DMS153 (cell line): ENCODE measurements at regions not wholly inside any gene's neighbourhood (a gene's known extent, or its start where the extent isn't known, plus 50 kb on each side); places are given as distances from the start of the nearest gene placed in this dataset.
"Not testable (repeated sequence)": the region's sequence is repeated elsewhere in the genome, so short reads cannot be mapped to it uniquely, and the experiment has no call there.

ENCODE experiments used
- DNase-seq: peaks from one replicate; lab custom pipeline; 2025; lab: John Stamatoyannopoulos, UW

GRCh38 chr13:74289861-74290773, 155.9 kb upstream of the KLF12 start:
- DNase-seq, result peak; percentile 98

- no peak for DNase-seq
Measured at GRCh38 chr13:74289107-74289506, 154.9 kb upstream of the KLF12 start.

GRCh38 chr13:74288361-74288911, 154.2 kb upstream of the KLF12 start:
- DNase-seq, result peak; percentile 74

- DNase-seq, result peak; percentile 81
Measured at GRCh38 chr13:74287724-74288169, 153.5 kb upstream of the KLF12 start.

- no peak for DNase-seq
Measured at GRCh38 chr13:74280795-74281490, 146.7 kb upstream of the KLF12 start.

GRCh38 chr13:74280093-74280794, 146.0 kb upstream of the KLF12 start:
- DNase-seq, result no peak

- DNase-seq, result no peak
Measured at GRCh38 chr13:74278901-74279300, 144.7 kb upstream of the KLF12 start.

- no peak for DNase-seq
Measured at GRCh38 chr13:74274916-74275315, 140.7 kb upstream of the KLF12 start.

GRCh38 chr13:74273581-74273980, 139.4 kb upstream of the KLF12 start:
- DNase-seq, result no peak

GRCh38 chr13:74272826-74273225, 138.6 kb upstream of the KLF12 start:
- no peak for DNase-seq

GRCh38 chr13:74270018-74270417, 135.8 kb upstream of the KLF12 start:
- no peak for DNase-seq

- no peak for DNase-seq
Measured at GRCh38 chr13:74266861-74267260, 132.7 kb upstream of the KLF12 start.

GRCh38 chr13:74266309-74266708, 132.1 kb upstream of the KLF12 start:
- no peak for DNase-seq

GRCh38 chr13:74264333-74264732, 130.1 kb upstream of the KLF12 start:
- no peak for DNase-seq

GRCh38 chr13:74260420-74260819, 126.2 kb upstream of the KLF12 start:
- DNase-seq, result not testable (repeated sequence)

- DNase-seq, result no peak
Measured at GRCh38 chr13:74259641-74260040, 125.4 kb upstream of the KLF12 start.

GRCh38 chr13:74258961-74259360, 124.8 kb upstream of the KLF12 start:
- DNase-seq, result no peak

- no peak for DNase-seq
Measured at GRCh38 chr13:74256969-74257368, 122.8 kb upstream of the KLF12 start.

GRCh38 chr13:74253161-74253560, 119.0 kb upstream of the KLF12 start:
- DNase-seq, result no peak

GRCh38 chr13:74251778-74252519, 117.7 kb upstream of the KLF12 start:
- DNase-seq, result peak; percentile 39

- DNase-seq, result no peak
Measured at GRCh38 chr13:74250738-74251190, 116.6 kb upstream of the KLF12 start.
